ENCODE measurements at regions not wholly inside any gene's neighbourhood (a gene's known extent, or its start where the extent isn't known, plus 50 kb on each side); places are given as distances from the start of the nearest gene placed in this dataset.

DNA sequence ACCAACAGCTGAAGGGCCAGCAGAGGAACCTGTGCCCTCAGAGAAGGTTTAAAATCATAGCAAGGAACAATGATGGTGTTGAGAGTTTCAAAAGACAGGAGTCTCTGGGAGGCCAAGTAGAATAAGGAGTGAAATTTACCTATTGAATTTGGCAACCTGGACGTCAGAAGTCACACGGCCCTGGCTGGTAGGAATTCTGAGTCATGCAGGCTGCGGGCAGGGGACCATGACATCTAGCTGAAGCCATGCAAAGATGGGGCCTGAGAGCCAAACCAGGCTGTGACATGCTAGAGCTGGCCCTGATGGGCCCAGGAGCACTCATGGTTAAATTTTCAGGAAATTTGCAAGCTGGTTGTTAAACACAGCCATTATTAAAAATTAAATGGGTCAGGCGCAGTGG is 64.0 kb upstream of the SNX9 start:
- CTCF ChIA-PET: interaction anchor here (0.5 to 11.7 kb wide), 5 partner anchors 10 to 451 kb away, joined by 3 to 158 read pairs (median 3); no protein-coding TSS in a partner anchor
- no peaks in the 10 kb centered on the region for H3K36me3 Mint-ChIP-seq (ENCODE audit: low read depth)
- no peak overlapping the region for H3K27ac Mint-ChIP-seq
- H3K4me3 Mint-ChIP-seq: no peak overlapping the region
- no peak for DNase-seq
- H3K4me1 Mint-ChIP-seq: peaks cover 88% of the 10 kb centered on the region
- no peaks in the 10 kb centered on the region for H3K9me3 Mint-ChIP-seq
- H3K27me3 Mint-ChIP-seq: peaks cover 51% of the 10 kb centered on the region
- POLR2A ChIA-PET: no interaction called here

DNA sequence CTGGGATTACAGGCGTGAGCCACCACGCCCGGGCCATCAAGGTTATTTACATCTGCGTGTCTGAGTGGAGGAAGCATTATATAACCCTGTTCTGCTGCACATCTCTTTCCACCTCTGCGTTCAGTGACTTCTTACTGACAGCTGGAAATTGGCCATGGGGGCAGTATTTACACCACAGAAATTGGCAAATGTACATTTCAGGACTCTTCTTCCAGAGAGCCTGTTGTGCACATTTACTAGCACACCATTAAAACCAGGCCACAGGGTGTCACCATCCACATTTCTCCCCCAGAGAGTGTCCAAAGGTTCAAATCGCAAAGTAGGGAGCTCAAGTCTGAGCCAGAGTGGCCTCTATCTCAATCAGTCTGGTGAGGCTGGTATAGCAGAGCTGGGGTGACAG is 62.9 kb upstream of the SNX9 start:
- H3K27me3 Mint-ChIP-seq: peaks cover 44% of the 10 kb centered on the region
- no peak overlapping the region for H3K4me3 Mint-ChIP-seq
- H3K27ac Mint-ChIP-seq: peak overlapping the region; percentile 71
- POLR2A ChIA-PET: interaction anchor here (1.3 to 3.8 kb wide), 5 partner anchors 73 to 224 kb away, joined by 5 to 14 read pairs (median 6); no protein-coding TSS in a partner anchor
- no peaks in the 10 kb centered on the region for H3K9me3 Mint-ChIP-seq
- H3K36me3 Mint-ChIP-seq (ENCODE audit: low read depth): no peaks in the 10 kb centered on the region
- DNase-seq: no peak
- CTCF ChIA-PET: interaction anchor here (1.4 to 11.7 kb wide), 4 partner anchors 114 to 371 kb away, joined by 3 to 158 read pairs (median 4); no protein-coding TSS in a partner anchor
- H3K4me1 Mint-ChIP-seq: peaks cover 89% of the 10 kb centered on the region

DNA sequence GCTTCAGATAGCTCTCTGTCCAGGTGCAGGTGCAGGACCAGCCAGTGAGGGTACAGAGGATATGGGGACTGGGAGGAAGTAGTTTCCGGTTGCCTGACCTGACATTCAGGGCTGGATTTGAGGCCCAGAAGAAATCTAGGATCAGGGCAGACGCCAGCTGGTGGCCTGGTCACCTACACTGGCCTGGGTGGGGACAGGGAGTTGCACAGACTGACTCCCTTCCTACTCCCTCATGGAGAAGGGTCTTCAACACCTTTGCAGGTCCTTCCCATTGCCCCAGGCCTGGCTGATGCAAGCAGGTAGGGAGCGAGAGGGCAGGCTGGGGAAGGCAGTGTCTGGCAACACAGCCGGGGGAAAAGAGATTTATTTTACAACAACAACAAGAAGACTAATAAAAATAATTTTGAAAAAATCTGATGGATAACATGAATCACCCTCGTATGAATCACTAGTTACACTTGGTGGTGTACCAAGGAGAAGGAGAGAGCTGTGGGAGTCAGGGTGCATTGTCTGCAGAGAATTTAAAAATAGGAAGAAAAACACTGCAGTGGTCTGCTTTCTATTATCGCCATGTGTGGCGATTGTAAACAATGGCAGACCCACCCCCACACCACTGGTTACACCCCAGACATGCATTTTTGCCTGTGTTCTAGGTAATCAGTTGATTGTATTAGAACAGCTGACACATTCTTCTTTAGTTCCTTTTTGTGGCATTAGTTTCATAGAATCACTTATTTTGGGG is 62.3 kb upstream of the SNX9 start:
- CTCF ChIA-PET: interaction anchor here (0.9 to 11.7 kb wide), 5 partner anchors 95 to 371 kb away, joined by 3 to 158 read pairs (median 3); no protein-coding TSS in a partner anchor
- Mint-ChIP-seq H3K27me3 (peaks cover 37% of the 10 kb centered on the region), H3K4me1 (peaks cover 85% of the 10 kb centered on the region), H3K4me3 (peak overlapping the region; percentile 2), H3K36me3 (ENCODE audit: low read depth) (no peaks in the 10 kb centered on the region), H3K27ac (peak overlapping the region; percentile 71), H3K9me3 (no peaks in the 10 kb centered on the region)
- POLR2A ChIA-PET: interaction anchor here (0.6 to 3.8 kb wide), 12 partner anchors 11 to 224 kb away, joined by 3 to 14 read pairs (median 4); no protein-coding TSS in a partner anchor
- DNase-seq: peak; percentile 43

DNA sequence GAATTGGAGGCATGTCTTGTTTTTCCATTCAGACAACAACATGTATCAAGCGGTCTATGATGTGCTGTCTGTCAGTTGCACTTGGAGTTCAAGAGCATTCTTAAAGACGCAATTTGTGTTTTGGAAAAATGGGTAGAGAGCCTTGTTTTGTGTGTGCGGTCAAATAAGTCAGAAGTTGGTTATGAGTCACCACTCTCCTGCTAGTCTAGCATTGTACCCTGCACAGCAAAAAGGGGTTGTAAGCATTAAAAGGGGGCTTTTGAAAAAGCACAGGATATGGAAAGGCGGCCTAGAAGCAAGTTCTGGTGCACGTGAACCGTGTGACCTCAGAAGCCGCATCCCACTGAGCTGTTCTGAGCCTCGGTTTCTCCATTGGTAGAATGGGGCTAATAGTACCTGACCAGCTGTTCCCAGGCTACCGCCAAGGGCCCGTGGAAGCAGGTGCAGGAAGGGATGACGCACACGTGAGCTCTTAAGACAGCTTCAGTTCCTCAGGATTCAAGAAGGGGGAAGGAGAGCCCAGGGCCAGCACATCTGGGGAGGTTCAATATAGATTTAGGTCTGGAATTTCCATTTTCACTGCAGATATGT is 61.6 kb upstream of the SNX9 start:
- H3K27me3 Mint-ChIP-seq: peaks cover 36% of the 10 kb centered on the region
- peak overlapping the region; percentile 71 for H3K27ac Mint-ChIP-seq
- H3K4me3 Mint-ChIP-seq: peak overlapping the region; percentile 12
- ChIA-PET CTCF (interaction anchor here (0.8 to 11.7 kb wide), 4 partner anchors 95 to 311 kb away, joined by 3 to 158 read pairs (median 5); no protein-coding TSS in a partner anchor), POLR2A (interaction anchor here (0.5 to 3.8 kb wide), 17 partner anchors 10 to 1998 kb away, joined by 3 to 14 read pairs (median 4); partner anchors contain the start of gene SYNJ2)
- H3K4me1 Mint-ChIP-seq: peaks cover 83% of the 10 kb centered on the region
- peak; percentile 67 for DNase-seq
- H3K9me3 Mint-ChIP-seq: no peaks in the 10 kb centered on the region
- H3K36me3 Mint-ChIP-seq (ENCODE audit: low read depth): no peaks in the 10 kb centered on the region

DNA sequence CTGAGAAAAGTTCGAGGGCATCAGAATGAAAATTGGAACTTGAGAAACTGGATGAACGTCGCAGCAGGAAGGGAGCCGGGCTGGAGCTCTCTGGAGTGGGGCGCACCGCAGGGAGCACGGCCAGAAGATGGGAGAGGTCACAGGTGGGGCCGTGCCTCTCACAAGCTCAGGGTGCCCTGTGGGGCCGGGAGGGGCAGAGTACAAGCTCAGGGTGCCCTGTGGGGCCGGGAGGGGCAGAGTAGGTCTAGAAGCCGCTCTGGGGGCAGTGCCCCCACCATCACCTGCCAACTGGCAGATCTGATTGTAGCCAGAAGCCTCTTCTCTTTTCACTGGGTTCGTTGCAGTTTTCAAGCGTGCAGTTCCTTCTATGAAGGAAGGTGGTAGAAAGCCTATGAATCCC is 61.1 kb upstream of the SNX9 start:
- DNase-seq: no peak
- ChIA-PET POLR2A (interaction anchor here (0.5 to 3.8 kb wide), 12 partner anchors 39 to 1998 kb away, joined by 3 to 14 read pairs (median 4); partner anchors contain the start of gene SYNJ2), CTCF (interaction anchor here (0.7 to 11.7 kb wide), 4 partner anchors 112 to 270 kb away, joined by 3 to 158 read pairs (median 4); no protein-coding TSS in a partner anchor)
- Mint-ChIP-seq H3K36me3 (ENCODE audit: low read depth) (no peaks in the 10 kb centered on the region), H3K9me3 (no peaks in the 10 kb centered on the region), H3K4me1 (peaks cover 78% of the 10 kb centered on the region), H3K27me3 (peaks cover 32% of the 10 kb centered on the region), H3K4me3 (peak overlapping the region; percentile 12), H3K27ac (peak overlapping the region; percentile 71)

DNA sequence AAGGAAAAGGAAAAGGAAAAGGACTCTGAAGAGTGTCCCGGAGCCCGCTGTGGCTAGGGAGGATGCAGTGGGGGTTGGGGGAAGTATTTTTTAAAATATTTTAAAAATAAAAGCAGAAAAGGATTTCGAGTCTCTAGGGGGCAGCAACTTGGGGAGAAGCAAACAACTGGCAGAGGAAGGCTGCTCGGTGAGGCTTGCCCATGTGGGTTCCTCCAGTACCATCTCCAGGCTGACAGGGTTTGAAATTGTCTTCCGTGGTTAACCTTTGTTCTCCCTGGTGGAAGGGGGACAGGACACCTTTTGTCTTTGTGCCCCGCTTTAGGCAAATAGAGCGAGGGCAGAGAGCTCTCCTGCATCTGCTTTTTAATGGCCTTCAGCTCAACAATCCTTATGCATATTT is 60.4 kb upstream of the SNX9 start:
- H3K4me3 Mint-ChIP-seq: no peak overlapping the region
- H3K9me3 Mint-ChIP-seq: no peaks in the 10 kb centered on the region

DNA sequence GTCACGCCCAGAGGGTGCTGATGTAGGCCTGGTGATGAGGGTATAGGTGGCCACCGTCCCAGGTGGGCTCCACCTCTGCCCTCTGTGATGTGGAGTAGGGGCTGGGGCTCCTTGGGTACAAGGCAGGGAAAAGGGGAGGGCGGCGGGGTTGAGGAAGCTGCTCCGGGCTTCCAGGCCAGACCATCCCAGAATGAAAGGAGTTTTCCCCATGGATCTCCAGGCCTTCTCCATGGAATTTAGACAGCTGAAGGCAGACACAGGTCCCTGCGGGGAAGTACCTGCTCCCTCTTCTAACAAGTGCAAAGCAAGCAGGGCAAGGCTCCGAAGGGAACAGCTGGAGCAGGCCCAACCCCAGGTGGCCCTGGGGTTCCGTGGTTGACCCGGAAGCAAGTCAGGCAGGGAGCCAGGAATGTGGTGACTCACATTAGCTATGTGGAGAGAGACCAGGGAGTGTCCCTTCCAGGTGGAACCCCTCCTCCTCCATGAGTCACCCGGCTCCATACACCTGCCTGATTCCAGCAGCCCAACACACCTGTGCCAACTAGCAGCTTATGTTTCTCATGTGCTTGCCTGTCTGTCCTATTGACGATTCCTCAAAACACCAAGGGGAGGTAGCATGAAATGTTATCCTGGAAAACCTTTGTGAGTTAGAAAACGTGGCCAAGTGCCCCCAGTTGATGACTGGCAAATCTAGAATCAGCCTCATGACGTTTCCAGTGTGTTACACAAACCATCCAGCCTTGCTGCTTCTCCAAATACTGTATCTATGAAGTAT is 59.7 kb upstream of the SNX9 start:
- DNase-seq: no peak
- CTCF ChIA-PET: interaction anchor here (0.7 to 11.7 kb wide), 5 partner anchors 9 to 309 kb away, joined by 3 to 158 read pairs (median 5); no protein-coding TSS in a partner anchor
- Mint-ChIP-seq H3K27me3 (peaks cover 24% of the 10 kb centered on the region), H3K9me3 (no peaks in the 10 kb centered on the region), H3K36me3 (ENCODE audit: low read depth) (no peaks in the 10 kb centered on the region), H3K4me3 (no peak overlapping the region), H3K27ac (peak overlapping the region; percentile 82), H3K4me1 (peaks cover 72% of the 10 kb centered on the region)
- POLR2A ChIA-PET: interaction anchor here (0.9 to 3.8 kb wide), 10 partner anchors 37 to 488 kb away, joined by 3 to 18 read pairs (median 4); no protein-coding TSS in a partner anchor

More for the DNA sequence above, 60.4 kb upstream of the SNX9 start:
- DNase-seq: no peak
- Mint-ChIP-seq H3K27ac (peak overlapping the region; percentile 37), H3K27me3 (peaks cover 30% of the 10 kb centered on the region), H3K36me3 (ENCODE audit: low read depth) (no peaks in the 10 kb centered on the region), H3K4me1 (peaks cover 72% of the 10 kb centered on the region)
- POLR2A ChIA-PET: interaction anchor here (0.9 to 3.8 kb wide), 7 partner anchors 38 to 438 kb away, joined by 3 to 18 read pairs (median 3); no protein-coding TSS in a partner anchor
- CTCF ChIA-PET: interaction anchor here (0.7 to 11.7 kb wide), 4 partner anchors 112 to 269 kb away, joined by 3 to 158 read pairs (median 4); no protein-coding TSS in a partner anchor

DNA sequence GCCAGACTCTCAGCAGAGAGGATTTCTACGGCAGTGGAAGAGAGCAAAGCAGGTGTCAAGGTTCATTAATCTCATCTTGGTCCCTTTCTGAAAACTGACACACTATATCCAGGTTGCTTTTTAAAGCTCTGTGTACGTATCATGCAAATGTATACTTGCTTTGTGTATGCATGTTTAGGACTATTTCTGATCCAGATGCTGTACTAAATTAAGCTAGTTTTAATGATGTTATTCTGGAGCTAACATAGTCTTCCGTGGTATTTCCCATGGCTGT is 59.2 kb upstream of the SNX9 start:
- peaks cover 70% of the 10 kb centered on the region for H3K4me1 Mint-ChIP-seq
- H3K36me3 Mint-ChIP-seq (ENCODE audit: low read depth): no peaks in the 10 kb centered on the region
- H3K4me3 Mint-ChIP-seq: peak overlapping the region; percentile 49
- peaks cover 19% of the 10 kb centered on the region for H3K27me3 Mint-ChIP-seq
- H3K9me3 Mint-ChIP-seq: no peaks in the 10 kb centered on the region
- H3K27ac Mint-ChIP-seq: peak overlapping the region; percentile 82
- DNase-seq: no peak
- ChIA-PET POLR2A (interaction anchor here (1.1 to 2.6 kb wide), 8 partner anchors 37 to 489 kb away, joined by 3 to 18 read pairs (median 4); no protein-coding TSS in a partner anchor), CTCF (interaction anchor here (0.7 to 11.7 kb wide), 6 partner anchors 9 to 308 kb away, joined by 3 to 158 read pairs (median 4); no protein-coding TSS in a partner anchor)

DNA sequence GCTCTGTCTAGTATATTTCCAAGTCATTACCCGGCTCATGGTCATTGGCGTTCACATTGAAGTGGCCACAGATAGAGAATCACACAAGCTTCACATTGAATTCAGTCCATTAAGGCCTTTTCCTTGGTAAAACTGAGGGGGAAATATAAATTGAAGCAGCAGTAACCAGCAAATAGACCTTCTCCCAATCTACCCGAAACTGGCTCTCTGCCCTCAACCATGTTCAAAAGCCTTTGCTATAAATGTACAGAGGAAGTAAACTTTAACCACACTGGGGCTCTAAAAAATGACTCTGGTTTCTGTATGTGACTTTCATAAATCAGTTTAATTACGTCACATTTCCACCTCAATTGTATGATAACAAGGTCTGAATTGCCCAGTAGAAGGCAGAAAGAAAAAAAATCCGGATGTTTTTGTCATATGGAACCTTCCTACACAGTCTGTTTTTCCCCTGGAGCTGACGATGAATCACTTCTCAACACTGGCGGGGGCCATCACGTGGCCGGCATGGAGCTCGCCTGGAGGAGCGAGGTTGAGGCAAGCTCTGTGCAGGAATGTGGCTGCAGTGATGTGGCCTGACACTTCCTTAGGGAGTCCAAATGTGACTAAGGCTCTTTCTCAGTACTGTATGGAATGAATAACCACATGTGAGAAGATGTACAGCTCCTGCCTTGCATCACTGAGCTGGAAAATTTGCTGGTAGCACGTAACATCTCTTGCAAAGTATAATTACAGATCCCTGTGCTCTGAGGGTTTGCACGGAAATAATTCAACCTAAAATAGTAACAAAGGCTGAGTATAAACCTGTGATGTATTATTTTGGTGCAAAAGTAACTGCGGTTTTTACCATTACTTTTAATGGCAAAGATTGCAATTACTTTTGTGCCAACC is 58.6 kb upstream of the SNX9 start:
- H3K36me3 Mint-ChIP-seq (ENCODE audit: low read depth): no peaks in the 10 kb centered on the region
- peaks cover 73% of the 10 kb centered on the region for H3K4me1 Mint-ChIP-seq
- peak overlapping the region; percentile 49 for H3K4me3 Mint-ChIP-seq
- DNase-seq: peak; percentile 84
- peak overlapping the region; percentile 82 for H3K27ac Mint-ChIP-seq
- ChIA-PET CTCF (interaction anchor here (0.7 to 11.7 kb wide), 6 partner anchors 10 to 308 kb away, joined by 3 to 158 read pairs (median 4); no protein-coding TSS in a partner anchor), POLR2A (interaction anchor here (0.8 to 2.6 kb wide), 10 partner anchors 26 to 489 kb away, joined by 3 to 18 read pairs (median 3); no protein-coding TSS in a partner anchor)
- no peaks in the 10 kb centered on the region for H3K9me3 Mint-ChIP-seq
- H3K27me3 Mint-ChIP-seq: peaks cover 18% of the 10 kb centered on the region

DNA sequence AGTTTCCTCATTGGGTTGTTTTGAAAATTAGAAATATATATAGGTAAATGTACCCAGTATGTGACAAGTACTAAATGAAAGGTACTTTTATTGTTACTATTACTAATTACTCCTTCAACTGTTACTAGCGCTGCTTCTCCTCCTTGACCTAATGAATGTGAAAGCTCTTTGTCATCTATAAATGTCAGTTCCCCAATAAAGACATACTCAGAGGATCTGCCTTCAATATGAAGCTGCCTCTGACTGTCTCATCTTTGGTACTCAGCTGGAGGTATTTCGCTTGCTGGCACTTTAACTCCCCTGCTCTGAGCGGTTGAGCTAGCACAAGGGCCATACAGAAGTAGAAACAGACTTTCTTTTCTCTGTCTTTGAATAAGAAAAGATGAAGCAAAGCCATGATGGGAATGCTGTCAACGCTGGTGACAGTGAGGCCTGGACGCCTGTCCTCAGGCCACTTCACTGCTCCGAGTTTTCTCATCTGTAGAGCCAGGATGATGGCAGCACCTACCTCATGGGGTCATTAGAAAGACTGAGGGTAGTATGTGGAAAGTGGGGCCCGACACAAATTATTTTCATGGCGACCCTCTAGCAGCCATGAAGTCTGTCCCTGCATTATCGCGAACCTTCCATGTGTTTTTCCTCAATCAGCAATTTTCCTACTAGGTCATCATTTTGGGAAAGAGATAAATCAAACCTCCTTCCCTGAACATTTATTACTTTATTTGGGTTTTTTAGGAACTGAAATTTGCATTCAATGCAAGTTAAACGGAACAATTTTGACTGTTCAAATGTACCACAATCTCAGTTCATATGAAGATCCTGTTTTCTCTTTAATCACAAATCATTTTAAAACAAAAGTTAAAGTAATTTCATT is 55.9 kb upstream of the SNX9 start:
- POLR2A ChIA-PET: interaction anchor here (1.3 kb wide), 1 partner anchor 66 kb away, joined by 4 read pairs; no protein-coding TSS in a partner anchor
- peaks cover 55% of the 10 kb centered on the region for H3K4me1 Mint-ChIP-seq
- H3K36me3 Mint-ChIP-seq (ENCODE audit: low read depth): no peaks in the 10 kb centered on the region
- no peak for DNase-seq
- no peak overlapping the region for H3K27ac Mint-ChIP-seq
- no peak overlapping the region for H3K4me3 Mint-ChIP-seq
- CTCF ChIA-PET: no interaction called here
- H3K27me3 Mint-ChIP-seq: peaks cover 17% of the 10 kb centered on the region
- no peaks in the 10 kb centered on the region for H3K9me3 Mint-ChIP-seq

DNA sequence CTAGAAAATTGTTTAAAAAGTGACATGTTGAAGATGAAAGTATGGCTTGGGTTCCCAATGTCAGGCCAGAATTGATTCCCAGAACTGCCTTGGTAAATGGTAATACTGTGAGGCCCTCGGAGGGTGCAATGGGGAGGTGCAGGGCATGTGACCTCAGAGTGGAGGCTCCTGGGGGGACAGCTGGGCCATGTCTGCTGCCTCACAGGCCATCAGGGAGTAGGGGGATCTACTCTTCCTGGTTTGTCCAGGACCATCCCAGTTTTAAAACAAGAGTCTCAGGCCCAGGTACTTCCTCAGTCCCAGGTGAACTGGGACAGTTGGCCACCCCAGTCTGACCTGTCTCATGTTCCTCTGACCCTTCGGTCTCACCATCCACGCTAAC is 55.3 kb upstream of the SNX9 start:
- H3K9me3 Mint-ChIP-seq: no peaks in the 10 kb centered on the region
- no peak for DNase-seq
- H3K4me1 Mint-ChIP-seq: peaks cover 49% of the 10 kb centered on the region
- no peaks in the 10 kb centered on the region for H3K36me3 Mint-ChIP-seq (ENCODE audit: low read depth)
- no peak overlapping the region for H3K27ac Mint-ChIP-seq
- POLR2A ChIA-PET: interaction anchor here (1.3 kb wide), 1 partner anchor 66 kb away, joined by 4 read pairs; no protein-coding TSS in a partner anchor
- CTCF ChIA-PET: no interaction called here
- H3K27me3 Mint-ChIP-seq: peaks cover 21% of the 10 kb centered on the region
- no peak overlapping the region for H3K4me3 Mint-ChIP-seq
